LoVo (cell line): ENCODE measurements at regions not wholly inside any gene's neighbourhood (a gene's known extent, or its start where the extent isn't known, plus 50 kb on each side); places are given as distances from the start of the nearest gene placed in this dataset.
"Not testable (repeated sequence)": the region's sequence is repeated elsewhere in the genome, so short reads cannot be mapped to it uniquely, and the experiment has no call there.

ENCODE experiments used
- DNase-seq: peaks from one replicate; pipeline ENCODE4 v3.0.0-alpha.2; 2016; ENCODE audit warnings: low spot score

- no peak for DNase-seq
Observed at GRCh38 chrX:109782994-109783700, 50.1 kb upstream of the ACSL4 start.

- no peak for DNase-seq
Observed at GRCh38 chrX:109783701-109784079, 50.6 kb upstream of the ACSL4 start.

GRCh38 chrX:109785053-109785452 is 52.0 kb upstream of the ACSL4 start:
- DNase-seq = no peak

- not testable (repeated sequence) for DNase-seq
Observed at GRCh38 chrX:109790511-109790910, 57.5 kb upstream of the ACSL4 start.

- DNase-seq = no peak
Observed at GRCh38 chrX:109793191-109793590, 60.1 kb upstream of the ACSL4 start.

GRCh38 chrX:109795682-109796081 is 62.6 kb upstream of the ACSL4 start:
- DNase-seq = no peak

- no peak for DNase-seq
Observed at GRCh38 chrX:109797311-109797975, 64.4 kb upstream of the ACSL4 start.

GRCh38 chrX:109812236-109812635 is 79.2 kb upstream of the ACSL4 start:
- no peak for DNase-seq

GRCh38 chrX:109813236-109813635 is 80.2 kb upstream of the ACSL4 start:
- no peak for DNase-seq

GRCh38 chrX:109818976-109819375 is 85.9 kb upstream of the ACSL4 start:
- DNase-seq = no peak

GRCh38 chrX:109822861-109823260 is 89.8 kb upstream of the ACSL4 start:
- DNase-seq = no peak

GRCh38 chrX:109826954-109827708 is 94.1 kb upstream of the ACSL4 start:
- DNase-seq = no peak

- no peak for DNase-seq
Observed at GRCh38 chrX:109827772-109828171, 94.7 kb upstream of the ACSL4 start.

GRCh38 chrX:109830157-109830703 is 97.2 kb upstream of the ACSL4 start:
- no peak for DNase-seq

GRCh38 chrX:109830704-109831206 is 97.7 kb upstream of the ACSL4 start:
- no peak for DNase-seq

GRCh38 chrX:109831326-109831985 is 98.4 kb upstream of the ACSL4 start:
- no peak for DNase-seq

- DNase-seq = no peak
Observed at GRCh38 chrX:109839694-109840567, 106.9 kb upstream of the ACSL4 start.

GRCh38 chrX:109840585-109840984 is 107.5 kb upstream of the ACSL4 start:
- no peak for DNase-seq

GRCh38 chrX:109841257-109841656 is 108.2 kb upstream of the ACSL4 start:
- no peak for DNase-seq

- DNase-seq = no peak
Observed at GRCh38 chrX:109841869-109842579, 109.0 kb upstream of the ACSL4 start.
